ENCODE measurements at regions not wholly inside any gene's neighbourhood (a gene's known extent, or its start where the extent isn't known, plus 50 kb on each side); places are given as distances from the start of the nearest gene placed in this dataset.

DNA sequence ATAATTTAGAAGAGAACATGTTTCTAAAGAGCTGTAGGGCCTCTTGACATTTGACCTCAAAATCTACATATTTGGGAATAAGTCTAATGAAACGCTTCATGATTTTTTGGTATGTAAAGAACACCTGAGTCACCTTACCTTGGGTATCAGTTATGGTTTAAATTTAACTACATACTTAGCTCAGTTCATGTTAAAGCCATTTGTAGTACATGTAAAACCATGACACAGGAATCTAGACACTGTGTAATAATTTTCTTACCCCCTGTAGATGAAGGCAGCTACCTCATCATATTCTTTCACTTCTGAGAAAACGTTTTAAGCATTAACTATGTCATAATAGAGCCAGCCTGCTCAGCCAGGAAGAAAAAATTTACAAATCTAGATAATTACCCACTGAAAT, 105.8 kb upstream of the CPNE8 start:
- no peak overlapping the region for H3K27ac ChIP-seq
- DNase-seq: no peak

DNA sequence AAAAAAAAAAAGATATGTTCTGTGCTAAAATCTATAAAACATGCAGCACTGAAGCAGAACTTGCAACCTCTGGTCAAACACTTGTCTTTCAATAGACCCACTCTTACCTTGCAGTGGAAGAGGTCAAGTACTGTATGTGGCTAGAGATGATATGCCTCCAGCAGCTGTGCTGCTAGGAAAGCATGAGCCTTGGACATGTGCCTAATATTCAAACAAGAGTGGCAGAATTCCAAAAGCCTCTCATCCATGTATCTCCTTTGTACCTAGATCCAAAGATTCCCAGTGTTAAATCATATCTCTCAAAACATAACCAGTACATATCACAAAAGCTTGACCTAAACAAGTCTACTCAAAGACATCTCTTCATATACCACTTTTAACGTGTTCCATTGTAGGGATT, 105.0 kb upstream of the CPNE8 start:
- intact Hi-C loops (cut with DNase I): no loop called here
- no peaks in the 10 kb centered on the region for H3K36me3 ChIP-seq
- TF ChIP-seq, protein P1, sequence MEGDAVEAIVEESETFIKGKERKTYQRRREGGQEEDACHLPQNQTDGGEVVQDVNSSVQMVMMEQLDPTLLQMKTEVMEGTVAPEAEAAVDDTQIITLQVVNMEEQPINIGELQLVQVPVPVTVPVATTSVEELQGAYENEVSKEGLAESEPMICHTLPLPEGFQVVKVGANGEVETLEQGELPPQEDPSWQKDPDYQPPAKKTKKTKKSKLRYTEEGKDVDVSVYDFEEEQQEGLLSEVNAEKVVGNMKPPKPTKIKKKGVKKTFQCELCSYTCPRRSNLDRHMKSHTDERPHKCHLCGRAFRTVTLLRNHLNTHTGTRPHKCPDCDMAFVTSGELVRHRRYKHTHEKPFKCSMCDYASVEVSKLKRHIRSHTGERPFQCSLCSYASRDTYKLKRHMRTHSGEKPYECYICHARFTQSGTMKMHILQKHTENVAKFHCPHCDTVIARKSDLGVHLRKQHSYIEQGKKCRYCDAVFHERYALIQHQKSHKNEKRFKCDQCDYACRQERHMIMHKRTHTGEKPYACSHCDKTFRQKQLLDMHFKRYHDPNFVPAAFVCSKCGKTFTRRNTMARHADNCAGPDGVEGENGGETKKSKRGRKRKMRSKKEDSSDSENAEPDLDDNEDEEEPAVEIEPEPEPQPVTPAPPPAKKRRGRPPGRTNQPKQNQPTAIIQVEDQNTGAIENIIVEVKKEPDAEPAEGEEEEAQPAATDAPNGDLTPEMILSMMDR (IDR thresholded peaks at IDR 0.05): no peak
- H3K9me3 ChIP-seq: no peaks in the 10 kb centered on the region
- H3K4me3 ChIP-seq: no peak overlapping the region
- H3K9ac ChIP-seq (ENCODE audit: low read depth in 2 of 2, low read length in 2 of 2): no peak overlapping the region
- H3K27me3 ChIP-seq: no peaks in the 10 kb centered on the region
- H3K27ac ChIP-seq: no peak overlapping the region
- DNase-seq: no peak
- no peaks in the 10 kb centered on the region for H3K4me1 ChIP-seq

More for the DNA sequence above, 105.8 kb upstream of the CPNE8 start:
- Histone ChIP-seq H3K4me3 (no peak overlapping the region), H3K4me1 (no peaks in the 10 kb centered on the region), H3K27me3 (no peaks in the 10 kb centered on the region), H3K36me3 (no peaks in the 10 kb centered on the region), H3K9ac (ENCODE audit: low read depth in 2 of 2, low read length in 2 of 2) (no peak overlapping the region), H3K9me3 (no peaks in the 10 kb centered on the region)
- TF ChIP-seq, protein P1 (IDR thresholded peaks at IDR 0.05): no peak
- intact Hi-C loops (cut with DNase I): no loop called here

DNA sequence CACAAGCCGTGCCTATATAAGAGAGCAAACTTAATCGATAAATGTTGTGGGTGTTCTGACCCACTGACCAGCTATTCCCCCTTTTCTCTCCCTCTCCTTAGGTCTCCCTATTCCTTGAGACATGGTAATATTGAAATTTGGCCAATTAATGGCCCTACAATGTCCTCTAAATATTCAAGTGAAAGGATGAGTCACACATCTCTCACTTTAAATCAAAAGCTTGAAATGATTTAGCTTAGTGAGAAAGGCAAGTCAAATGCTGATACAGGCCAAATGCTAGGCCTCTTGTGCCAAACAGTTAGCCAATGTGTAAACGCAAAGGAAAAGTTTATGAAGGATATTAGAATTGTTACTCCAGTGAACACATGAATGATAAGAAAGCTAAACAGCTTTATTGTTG, 102.2 kb upstream of the CPNE8 start:
- TF ChIP-seq, protein P1 (IDR thresholded peaks at IDR 0.05): no peak
- H3K9me3 ChIP-seq: no peaks in the 10 kb centered on the region
- H3K27me3 ChIP-seq: no peaks in the 10 kb centered on the region
- no peak for DNase-seq
- H3K4me3 ChIP-seq: no peak overlapping the region
- intact Hi-C loops (cut with DNase I): no loop called here
- no peak overlapping the region for H3K27ac ChIP-seq
- H3K36me3 ChIP-seq: no peaks in the 10 kb centered on the region
- no peaks in the 10 kb centered on the region for H3K4me1 ChIP-seq
- H3K9ac ChIP-seq (ENCODE audit: low read depth in 2 of 2, low read length in 2 of 2): no peak overlapping the region

DNA sequence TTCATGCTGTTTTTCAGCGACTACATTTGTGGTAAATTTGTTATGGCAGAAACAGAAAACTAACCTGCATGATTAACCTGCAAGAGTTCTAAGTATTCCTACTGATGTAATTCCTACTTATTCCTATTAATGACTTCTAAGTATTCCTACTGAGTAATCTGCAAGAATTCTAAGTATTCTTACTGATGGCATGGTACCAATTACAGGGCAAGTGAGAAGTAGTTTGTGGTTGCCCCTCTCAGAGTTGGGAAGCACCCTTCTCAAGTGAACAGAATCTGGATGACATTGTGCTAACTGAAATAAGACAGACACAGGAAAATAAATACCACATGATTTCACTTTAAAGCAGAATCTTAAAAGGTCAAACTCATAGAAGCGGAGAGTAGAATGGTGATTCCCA, 100.9 kb upstream of the CPNE8 start:
- no peak overlapping the region for H3K9ac ChIP-seq (ENCODE audit: low read depth in 2 of 2, low read length in 2 of 2)
- no peaks in the 10 kb centered on the region for H3K36me3 ChIP-seq
- H3K9me3 ChIP-seq: no peaks in the 10 kb centered on the region
- H3K4me1 ChIP-seq: no peaks in the 10 kb centered on the region
- no peak overlapping the region for H3K27ac ChIP-seq
- intact Hi-C loops (cut with DNase I): no loop called here
- no peak overlapping the region for H3K4me3 ChIP-seq
- TF ChIP-seq, protein P1 (IDR thresholded peaks at IDR 0.05): no peak
- H3K27me3 ChIP-seq: no peaks in the 10 kb centered on the region
- no peak for DNase-seq

DNA sequence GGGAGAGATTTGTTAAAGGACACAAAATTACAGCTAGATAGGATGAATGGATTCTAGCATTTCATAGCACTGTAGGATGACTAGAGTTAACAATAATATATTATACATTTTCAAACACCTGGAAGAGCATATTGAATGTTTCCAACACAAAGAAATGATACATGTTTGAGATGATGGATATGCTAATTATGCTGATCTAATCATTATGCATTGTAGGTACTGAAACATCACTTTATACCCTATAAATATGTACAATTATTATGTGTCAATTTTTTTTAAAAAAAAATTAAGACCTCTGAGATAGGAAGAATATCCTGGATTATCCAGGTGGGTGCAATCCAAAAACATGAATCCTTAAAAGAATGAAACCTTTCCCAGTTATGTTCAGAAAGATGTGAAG, 100.3 kb upstream of the CPNE8 start:
- Histone ChIP-seq H3K27me3 (no peaks in the 10 kb centered on the region), H3K36me3 (no peaks in the 10 kb centered on the region), H3K4me1 (no peaks in the 10 kb centered on the region), H3K4me3 (no peak overlapping the region), H3K9me3 (no peaks in the 10 kb centered on the region), H3K27ac (no peak overlapping the region), H3K9ac (ENCODE audit: low read depth in 2 of 2, low read length in 2 of 2) (no peak overlapping the region)
- TF ChIP-seq, protein P1 (IDR thresholded peaks at IDR 0.05): no peak
- no peak for DNase-seq
- intact Hi-C loops (cut with DNase I): no loop called here

Measured in colonic mucosa (tissue), 4 donors.